COR-L47 (cell line): ENCODE measurements at regions not wholly inside any gene's neighbourhood (a gene's known extent, or its start where the extent isn't known, plus 50 kb on each side); places are given as distances from the start of the nearest gene placed in this dataset.
"Not testable (repeated sequence)": the region's sequence is repeated elsewhere in the genome, so short reads cannot be mapped to it uniquely, and the experiment has no call there.

Experiments used
- DNase-seq: peaks from one replicate; lab custom pipeline; 2025; lab: John Stamatoyannopoulos, UW

GRCh38 chr1:221575605-221576004 lies 166.3 kb downstream of the DUSP10 start:
- no peak for DNase-seq

GRCh38 chr1:221576268-221576667 lies 165.6 kb downstream of the DUSP10 start:
- no peak for DNase-seq

- no peak for DNase-seq
These were observed 158.4 kb downstream of the DUSP10 start for GRCh38 chr1:221583465-221583864.

GRCh38 chr1:221587013-221587412 lies 154.9 kb downstream of the DUSP10 start:
- not testable (repeated sequence) for DNase-seq

- not testable (repeated sequence) for DNase-seq
These were observed 150.6 kb downstream of the DUSP10 start for GRCh38 chr1:221591250-221591649.

GRCh38 chr1:221594576-221594975 lies 147.3 kb downstream of the DUSP10 start:
- DNase-seq: no peak

GRCh38 chr1:221598122-221598521 lies 143.8 kb downstream of the DUSP10 start:
- no peak for DNase-seq

GRCh38 chr1:221601166-221601565 lies 140.7 kb downstream of the DUSP10 start:
- no peak for DNase-seq

GRCh38 chr1:221602830-221603229 lies 139.1 kb downstream of the DUSP10 start:
- no peak for DNase-seq

GRCh38 chr1:221604390-221604789 lies 137.5 kb downstream of the DUSP10 start:
- DNase-seq: not testable (repeated sequence)

- no peak for DNase-seq
These were observed 136.9 kb downstream of the DUSP10 start for GRCh38 chr1:221604948-221605347.

- DNase-seq: no peak
These were observed 136.3 kb downstream of the DUSP10 start for GRCh38 chr1:221605569-221605968.

- no peak for DNase-seq
These were observed 135.6 kb downstream of the DUSP10 start for GRCh38 chr1:221606256-221606655.

GRCh38 chr1:221608835-221609320 lies 133.0 kb downstream of the DUSP10 start:
- no peak for DNase-seq

GRCh38 chr1:221611656-221612046 lies 130.2 kb downstream of the DUSP10 start:
- DNase-seq: peak; percentile 42

GRCh38 chr1:221612047-221612777 lies 129.7 kb downstream of the DUSP10 start:
- peak; percentile 34 for DNase-seq

GRCh38 chr1:221620437-221621384 lies 121.2 kb downstream of the DUSP10 start:
- peak; percentile 53 for DNase-seq

GRCh38 chr1:221621683-221622082 lies 120.2 kb downstream of the DUSP10 start:
- DNase-seq: no peak

- no peak for DNase-seq
These were observed 119.5 kb downstream of the DUSP10 start for GRCh38 chr1:221622389-221622788.

GRCh38 chr1:221625026-221625425 lies 116.9 kb downstream of the DUSP10 start:
- DNase-seq: no peak

- DNase-seq: no peak
These were observed 115.8 kb downstream of the DUSP10 start for GRCh38 chr1:221626041-221626440.

- no peak for DNase-seq
These were observed 111.7 kb downstream of the DUSP10 start for GRCh38 chr1:221630236-221630635.

GRCh38 chr1:221631556-221631955 lies 110.3 kb downstream of the DUSP10 start:
- DNase-seq: no peak
